ENCODE measurements at regions not wholly inside any gene's neighbourhood (a gene's known extent, or its start where the extent isn't known, plus 50 kb on each side); places are given as distances from the start of the nearest gene placed in this dataset.

- TF ChIP-seq CTCF (IDR thresholded peaks at IDR 0.05) (no peak), POLR2A (IDR thresholded peaks at IDR 0.05) (no peak)
Measured at GRCh38 chr5:86228147-86228546, 389.6 kb upstream of the COX7C start.
